Stimulated activated memory B cell treated with anti-CD40 and anti-IgM and Interleukin-4, amounts not matched to agents 10 μg/mL and 1 μg/mL and 100 μg/mL, for 72 hours (primary cell): ENCODE measurements at regions not wholly inside any gene's neighbourhood (a gene's known extent, or its start where the extent isn't known, plus 50 kb on each side); places are given as distances from the start of the nearest gene placed in this dataset.

Experiments
- ATAC-seq: fragments of 150-1000 bp; cut with Tn5 transposase; 2 replicates; pipeline ENCODE4 v1.10.0; 2021
- H3K27ac Mint-ChIP-seq: one replicate; pipeline ENCODE4 v1.8.0; 2022; ENCODE audit warnings: mild to moderate bottlenecking, mixed read lengths
- H3K27me3 Mint-ChIP-seq: one replicate; pipeline ENCODE4 v1.8.0; 2022; ENCODE audit warnings: mixed read lengths
- H3K36me3 Mint-ChIP-seq: one replicate; pipeline ENCODE4 v1.8.0; 2022; ENCODE audit warnings: mixed read lengths
- H3K4me1 Mint-ChIP-seq: one replicate; pipeline ENCODE4 v1.8.0; 2022; ENCODE audit warnings: mixed read lengths
- H3K4me3 Mint-ChIP-seq: one replicate; pipeline ENCODE4 v1.8.0; 2022; ENCODE audit warnings: mild to moderate bottlenecking, moderate library complexity, mixed read lengths
- H3K9me3 Mint-ChIP-seq: one replicate; pipeline ENCODE4 v1.8.0; 2022; ENCODE audit warnings: mixed read lengths

- H3K27ac Mint-ChIP-seq: no peak overlapping the region
- ATAC-seq: no peak
- no peaks in the 10 kb centered on the region for H3K27me3 Mint-ChIP-seq
- H3K9me3 Mint-ChIP-seq: no peaks in the 10 kb centered on the region
- no peaks in the 10 kb centered on the region for H3K36me3 Mint-ChIP-seq
- H3K4me1 Mint-ChIP-seq: peaks cover 7% of the 10 kb centered on the region
- no peak overlapping the region for H3K4me3 Mint-ChIP-seq
These were observed 51.3 kb upstream of the ATXN3L start for GRCh38 chrX:13371186-13371585.

- no peak for ATAC-seq
- no peaks in the 10 kb centered on the region for H3K27me3 Mint-ChIP-seq
- H3K27ac Mint-ChIP-seq: no peak overlapping the region
- H3K9me3 Mint-ChIP-seq: no peaks in the 10 kb centered on the region
- peaks cover 7% of the 10 kb centered on the region for H3K4me1 Mint-ChIP-seq
- H3K36me3 Mint-ChIP-seq: no peaks in the 10 kb centered on the region
- H3K4me3 Mint-ChIP-seq: no peak overlapping the region
These were observed 50.9 kb upstream of the ATXN3L start for GRCh38 chrX:13370713-13371112.
